Heart right ventricle (tissue), 16 donors: ENCODE measurements at regions not wholly inside any gene's neighbourhood (a gene's known extent, or its start where the extent isn't known, plus 50 kb on each side); places are given as distances from the start of the nearest gene placed in this dataset.

ENCODE experiments used
- ATAC-seq, 8 donors: fragments of 200-7000 bp; cut with Tn5 transposase; one replicate each; pipeline ENCODE4 v1.9.1; 2020; ENCODE audit warnings: mild to moderate bottlenecking in 8 of 8, moderate library complexity in 8 of 8, moderate number of reproducible peaks in 1 of 8
- DNase-seq, 2 donors: peaks; one replicate each; pipeline ENCODE4 v3.0.0-alpha.2; 2020
- H3K27ac ChIP-seq, 10 donors: fragments of 200-600 bp; sonication (generic) in 2 of 10; one replicate each; pipeline versions ENCODE4 v1.5.0 to v1.8.0; 2020 to 2022; ENCODE audit warnings: mild to moderate bottlenecking in 3 of 10
- H3K27me3 ChIP-seq, 7 donors: fragments of 200-600 bp; one replicate each; pipeline ENCODE4 v1.8.0; 2021 to 2022; ENCODE audit warnings: mild to moderate bottlenecking in 2 of 7
- H3K36me3 ChIP-seq, 9 donors: fragments of 200-600 bp; sonication (generic) in 1 of 9; one replicate each; pipeline versions ENCODE4 v1.5.0 to v1.8.0; 2020 to 2022; ENCODE audit warnings: mild to moderate bottlenecking in 2 of 9
- H3K4me1 ChIP-seq, 9 donors: fragments of 200-600 bp; sonication (generic) in 1 of 9; one replicate each; pipeline versions ENCODE4 v1.5.0 to v1.8.0; 2020 to 2022; ENCODE audit warnings: mild to moderate bottlenecking in 4 of 9
- H3K4me3 ChIP-seq, 10 donors: fragments of 200-600 bp; sonication (generic) in 2 of 10; one replicate each; pipeline versions ENCODE4 v1.5.0 to v1.8.0; 2020 to 2022; ENCODE audit warnings: mild to moderate bottlenecking in 7 of 10, moderate library complexity in 2 of 10
- H3K9me3 ChIP-seq, 11 donors: fragments of 200-600 bp in 10 of 11; sonication (generic) in 2 of 11; one replicate each; pipeline versions ENCODE4 v1.5.0 to v1.8.0; 2013 to 2022; ENCODE audit warnings: mild to moderate bottlenecking in 2 of 11, control low read depth in 1 of 11, moderate library complexity in 1 of 11
- CTCF ChIP-seq, 9 donors: fragments of 200-600 bp; sonication (generic) in 2 of 9; IDR thresholded peaks; one replicate each; pipeline versions ENCODE4 v1.5.0 to v1.8.0; 2021 to 2022; ENCODE audit warnings: antibody characterized with exemption in 9 of 9, mild to moderate bottlenecking in 5 of 9, moderate library complexity in 1 of 9
- WGBS, 2 donors: extraction: QIAGEN DNeasy Blood & Tissue Kit; methylation state at CpG; one replicate each; pipeline ENCODE4 v1.1.7; 2013; ENCODE audit warnings: inconsistent platforms in 1 of 2; 5-methylcytosine and 5-hydroxymethylcytosine counted together
- intact Hi-C, 10 donors: fragments of 100-400 bp; cut with DNase I; formaldehyde crosslinking; loops; one replicate each; pipeline versions ENCODE4 v1.11.1 to v1.14.2; 2022
- donor health status: Arrhythmogenic right ventricular cardiomyopathy.
- donor health status: ischemic (EF 13 %, LVEDD 7.1; RV severe dilation, severe dysfunction).
- donor health status: healthy with polysubstance abuse.
- donor health status: DM: no; HTN: yes; CAD: no.
- donor health status: DM: no; HTN: no; CAD: no.
- donor health status: ischemic (EF 25% LVEDD 6.9; RV normal size, moderate dysfunction).
- donor health status: ischemic (EF 25% LVEDD 5.7; RV mildly dilated, moderate dysfunction).
- donor health status: healthy.
- donor health status: DM: yes; HTN: yes; CAD: no.
- donor health status: Ischemic cardiomyopathy.
- donor health status: ischemic (EF 35%, LVEDD 5.7; RV mildly dilated, moderate dysfunction).
- donor health status: nonischemic (EF 11% LVEDD 7.7; RV severe dilation, severe dysfunction).
- donor health status: DM: yes; HTN: yes; CAD: no.
- donor health status: PGD.
- donor health status: ischemic (EF 29% LVEDD 5.4; RV normal size, mild dysfunction).
- donor health status: nonischemic (EF 23%, LVEDD 6.1; RV moderate dilation, normal function).

DNA sequence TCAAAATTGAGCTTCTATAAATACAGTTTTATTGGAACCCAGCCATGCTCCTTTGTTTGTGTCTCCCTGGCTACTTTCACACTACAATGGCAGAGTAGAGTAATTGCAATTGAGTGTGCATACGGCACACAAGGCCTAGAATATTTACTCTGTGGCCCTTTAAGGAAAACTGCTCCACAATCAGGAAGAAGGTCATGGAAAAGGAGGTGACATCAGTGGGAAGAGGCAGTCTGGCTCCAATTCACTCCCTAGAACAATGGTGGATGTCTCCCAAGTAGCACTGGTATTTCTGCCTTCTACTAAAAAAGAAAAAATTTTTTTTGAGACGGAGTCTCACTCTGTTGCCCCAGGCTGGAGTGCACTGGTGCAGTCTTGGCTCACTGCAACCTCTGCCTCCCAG lies 51.3 kb downstream of the KRTAP19-8 start:
- H3K4me3 ChIP-seq, result no peak overlapping the region
- no peaks in the 10 kb centered on the region for H3K9me3 ChIP-seq
- intact Hi-C loops, result no loop called here
- peak; percentile 65 to 96 (median 94) for ATAC-seq
- no peaks in the 10 kb centered on the region for H3K27me3 ChIP-seq
- peak in 1 of 2 donors; percentile 55 for DNase-seq
- H3K27ac ChIP-seq, result peak overlapping the region in 9 of 10 donors; percentile 20 to 79 (median 75)
- no peaks in the 10 kb centered on the region for H3K36me3 ChIP-seq
- TF ChIP-seq CTCF (IDR thresholded peaks at IDR 0.05), result no peak
- H3K4me1 ChIP-seq, result peaks cover 0 to 25% (median 2%) of the 10 kb centered on the region in 9 donors
- 44 to 54% methylated on average over 2 of the region's 2 CpGs for WGBS, 2 donors

- TF ChIP-seq CTCF (IDR thresholded peaks at IDR 0.05), result no peak
- no peak overlapping the region for H3K27ac ChIP-seq
- no peaks in the 10 kb centered on the region for H3K9me3 ChIP-seq
- intact Hi-C loops, result no loop called here
- 77 to 87% methylated on average over 3 of the region's 3 CpGs for WGBS, 2 donors
- H3K4me3 ChIP-seq, result no peak overlapping the region
- H3K4me1 ChIP-seq, result peaks cover 0 to 45% (median 12%) of the 10 kb centered on the region in 9 donors
- no peak for ATAC-seq
- no peaks in the 10 kb centered on the region for H3K27me3 ChIP-seq
- no peaks in the 10 kb centered on the region for H3K36me3 ChIP-seq
- DNase-seq, result no peak
Measured at GRCh38 chr21:30984889-30985288, 53.4 kb downstream of the KRTAP19-8 start.

- Histone ChIP-seq H3K27me3 (no peaks in the 10 kb centered on the region), H3K9me3 (no peaks in the 10 kb centered on the region), H3K27ac (peak overlapping the region in 4 of 10 donors; percentile 15 to 61 (median 32)), H3K36me3 (no peaks in the 10 kb centered on the region), H3K4me3 (no peak overlapping the region), H3K4me1 (peaks cover 0 to 26% (median 9%) of the 10 kb centered on the region in 9 donors)
- ATAC-seq (peak in 3 of 8 donors; percentile 67 to 86 (median 85)), DNase-seq (peak in 1 of 2 donors; percentile 16)
- WGBS, 2 donors, result 42 to 58% methylated on average over 1 of the region's 1 CpG
- no peak for TF ChIP-seq CTCF (IDR thresholded peaks at IDR 0.05)
- intact Hi-C loops, result no loop called here
Measured at GRCh38 chr21:30981403-30981802, 56.9 kb downstream of the KRTAP19-8 start.

GRCh38 chr21:30979054-30979453 lies 59.2 kb downstream of the KRTAP19-8 start:
- DNase-seq (no peak), ATAC-seq (no peak)
- Histone ChIP-seq H3K27me3 (no peaks in the 10 kb centered on the region), H3K9me3 (no peaks in the 10 kb centered on the region), H3K4me1 (peaks cover 0 to 26% (median 7%) of the 10 kb centered on the region in 9 donors), H3K27ac (peak overlapping the region in 5 of 10 donors; percentile 37 to 69 (median 50)), H3K4me3 (no peak overlapping the region), H3K36me3 (no peaks in the 10 kb centered on the region)
- TF ChIP-seq CTCF (IDR thresholded peaks at IDR 0.05), result no peak
- intact Hi-C loops, result no loop called here
- WGBS, 2 donors, result 92 to 94% methylated on average over 1 of the region's 1 CpG
